IPS DF 6.9 (cell line): ENCODE measurements at regions not wholly inside any gene's neighbourhood (a gene's known extent, or its start where the extent isn't known, plus 50 kb on each side); places are given as distances from the start of the nearest gene placed in this dataset.
A peak's percentile ranks its signal among the peaks of the same experiment; 100 is the strongest.

Experiments used
- DNase-seq: peaks from one replicate; pipeline ENCODE4 v3.0.0-alpha.2; 2013; ENCODE audit warnings: low read depth, low spot score
- H3K27ac ChIP-seq: one replicate; pipeline ENCODE4 v1.5.1; 2013; ENCODE audit warnings: low read length, control low read depth
- H3K27me3 ChIP-seq: 2 replicates; pipeline ENCODE4 v1.6.1; 2013; ENCODE audit warnings: mild to moderate bottlenecking, low read length; ENCODE audit not compliant: control insufficient read depth, insufficient read depth
- H3K36me3 ChIP-seq: 2 replicates; pipeline ENCODE4 v1.6.1; 2013; ENCODE audit warnings: low read length; ENCODE audit not compliant: control insufficient read depth, insufficient read depth
- H3K4me1 ChIP-seq: 2 replicates; pipeline ENCODE4 v1.6.1; 2013; ENCODE audit warnings: low read length; ENCODE audit not compliant: control insufficient read depth, insufficient read depth
- H3K4me3 ChIP-seq: 2 replicates; pipeline ENCODE4 v1.5.1; 2013; ENCODE audit warnings: mild to moderate bottlenecking, low read length
- H3K9me3 ChIP-seq: 2 replicates; pipeline ENCODE4 v1.6.1; 2013; ENCODE audit warnings: low read length, inconsistent platforms; ENCODE audit not compliant: control insufficient read depth, insufficient read depth
- WGBS: extraction: QIAGEN DNeasy Blood & Tissue Kit; methylation state at CpG from one replicate; pipeline ENCODE4 v1.1.7; 2013; ENCODE audit warnings: mixed read lengths, missing lambda C conversion rate; ENCODE audit not compliant: insufficient read length, insufficient coverage; 5-methylcytosine and 5-hydroxymethylcytosine counted together

DNA sequence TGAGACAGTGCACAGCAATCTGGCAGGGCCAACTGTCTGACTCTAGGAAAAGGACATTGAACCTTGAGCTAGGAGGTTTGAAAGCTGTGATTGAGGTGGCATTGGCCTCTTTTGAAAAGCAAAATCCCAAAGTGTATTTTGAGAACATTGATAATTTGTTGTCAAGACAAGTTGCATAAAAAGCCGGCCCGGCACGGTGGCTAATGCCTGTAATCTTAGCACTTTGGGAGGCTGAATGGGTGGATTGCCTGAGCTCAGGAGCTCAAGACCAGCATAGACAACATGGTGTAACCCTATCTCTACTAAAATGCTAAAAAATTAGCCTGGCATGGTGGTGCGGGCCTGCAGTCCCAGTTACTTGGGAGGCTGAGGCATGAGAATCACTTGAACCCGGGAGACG is 331.6 kb downstream of the DUSP6 start:
- no peaks in the 10 kb centered on the region for H3K36me3 ChIP-seq
- no peaks in the 10 kb centered on the region for H3K9me3 ChIP-seq
- WGBS: no CpG with 5 or more reads among the region's 6 CpGs

DNA sequence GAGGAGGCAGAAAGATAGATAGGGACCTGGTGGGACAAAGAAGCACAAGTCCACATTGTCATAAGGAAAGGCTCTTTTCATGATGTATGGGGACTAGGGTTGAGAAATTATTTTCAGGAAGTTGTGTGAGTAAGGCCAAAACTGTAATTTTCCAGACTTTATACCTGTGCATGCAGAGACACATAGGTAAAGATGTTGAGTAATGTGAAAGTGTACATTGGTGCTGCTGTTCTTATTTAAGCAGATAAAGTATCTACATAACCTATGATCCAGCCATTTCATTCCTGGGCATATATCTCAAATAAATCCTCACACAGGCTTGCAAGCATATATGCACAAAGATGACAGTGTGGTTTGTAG is 332.2 kb downstream of the DUSP6 start:
- no peak for DNase-seq
- H3K4me3 ChIP-seq: no peak overlapping the region

More for the DNA sequence above, 331.6 kb downstream of the DUSP6 start:
- no peak for DNase-seq
- Histone ChIP-seq H3K4me1 (no peaks in the 10 kb centered on the region), H3K27me3 (no peaks in the 10 kb centered on the region), H3K27ac (no peak overlapping the region), H3K4me3 (no peak overlapping the region)

DNA sequence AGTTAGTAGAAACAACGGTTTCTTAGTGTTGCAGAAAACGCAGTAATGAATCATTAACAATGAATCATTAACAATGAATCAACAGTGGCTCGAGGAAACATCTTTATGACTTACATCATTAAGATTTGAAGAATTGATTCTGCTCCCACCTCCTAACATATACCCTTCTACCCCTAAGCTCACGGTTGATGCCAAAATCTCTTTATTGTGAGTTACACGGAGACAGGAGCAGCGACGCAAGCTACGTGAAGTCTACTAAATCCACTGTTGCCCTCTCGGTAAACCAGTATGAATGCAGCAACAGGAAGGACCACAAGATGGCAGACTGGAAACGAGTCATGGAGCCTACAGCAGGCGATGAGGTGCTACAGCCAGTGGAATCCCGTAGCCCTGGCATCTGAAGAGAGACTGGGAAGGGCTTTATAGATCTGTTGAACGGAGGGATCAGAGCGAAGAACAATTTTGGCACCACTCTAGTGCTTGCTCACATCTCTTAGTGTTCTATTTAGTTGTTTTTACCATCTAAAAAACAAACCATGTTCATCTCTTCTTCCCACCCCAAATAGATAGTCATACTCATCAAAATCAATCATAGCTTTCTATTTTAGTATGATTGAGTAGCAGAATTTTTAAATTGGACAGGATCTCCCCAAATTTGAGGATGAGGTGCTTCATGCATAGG is 332.7 kb downstream of the DUSP6 start:
- no CpG with 5 or more reads among the region's 14 CpGs for WGBS
- Histone ChIP-seq H3K27ac (no peak overlapping the region), H3K27me3 (no peaks in the 10 kb centered on the region), H3K9me3 (no peaks in the 10 kb centered on the region), H3K4me1 (no peaks in the 10 kb centered on the region), H3K36me3 (no peaks in the 10 kb centered on the region), H3K4me3 (no peak overlapping the region)
- peak; percentile 84 for DNase-seq

More for the DNA sequence above, 332.2 kb downstream of the DUSP6 start:
- Histone ChIP-seq H3K4me1 (no peaks in the 10 kb centered on the region), H3K27me3 (no peaks in the 10 kb centered on the region), H3K9me3 (no peaks in the 10 kb centered on the region), H3K27ac (no peak overlapping the region), H3K36me3 (no peaks in the 10 kb centered on the region)

DNA sequence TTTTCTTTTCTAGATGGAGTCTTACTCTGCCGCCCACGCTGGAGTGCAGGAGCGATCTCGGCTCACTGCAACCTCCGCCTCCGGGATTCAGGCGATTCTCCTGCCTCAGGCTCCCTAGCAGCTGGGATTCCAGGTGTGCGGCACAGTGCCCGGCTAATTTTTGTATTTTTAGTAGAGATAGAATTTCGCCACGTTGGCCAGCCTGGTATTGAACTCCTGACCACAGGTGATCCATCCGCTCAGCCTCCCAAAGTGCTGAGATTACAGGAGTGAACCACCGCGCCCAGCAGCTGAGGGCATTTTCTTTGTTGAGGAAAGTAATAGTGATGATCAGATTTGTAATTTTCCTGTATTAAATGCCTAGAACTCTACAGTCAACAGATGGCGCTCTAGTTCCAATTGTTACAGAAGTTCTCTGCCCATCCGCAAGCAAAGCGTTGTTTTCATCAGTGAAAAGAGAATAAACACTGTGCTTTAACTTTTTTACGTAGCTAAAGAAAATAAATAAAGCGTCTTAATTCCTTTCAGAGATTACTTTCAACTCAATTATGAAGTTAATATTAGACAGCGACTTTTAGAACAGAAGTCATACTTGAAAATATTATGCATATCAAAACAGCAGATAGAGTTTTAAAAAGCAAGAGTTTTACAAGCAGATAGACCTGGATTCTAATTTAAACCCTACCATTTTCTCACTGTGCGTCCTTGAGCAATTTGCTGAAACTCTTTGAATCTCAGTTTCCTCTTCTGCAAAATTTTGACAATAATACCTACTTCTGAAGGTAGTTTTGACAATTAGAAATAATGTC is 335.1 kb downstream of the DUSP6 start:
- Histone ChIP-seq H3K27me3 (no peaks in the 10 kb centered on the region), H3K4me1 (no peaks in the 10 kb centered on the region), H3K27ac (no peak overlapping the region), H3K9me3 (no peaks in the 10 kb centered on the region), H3K4me3 (peak overlapping the region; percentile 15; the same call in 1 of the 2 replicates), H3K36me3 (no peaks in the 10 kb centered on the region)
- peak; percentile 63 for DNase-seq
- no CpG with 5 or more reads among the region's 21 CpGs for WGBS

DNA sequence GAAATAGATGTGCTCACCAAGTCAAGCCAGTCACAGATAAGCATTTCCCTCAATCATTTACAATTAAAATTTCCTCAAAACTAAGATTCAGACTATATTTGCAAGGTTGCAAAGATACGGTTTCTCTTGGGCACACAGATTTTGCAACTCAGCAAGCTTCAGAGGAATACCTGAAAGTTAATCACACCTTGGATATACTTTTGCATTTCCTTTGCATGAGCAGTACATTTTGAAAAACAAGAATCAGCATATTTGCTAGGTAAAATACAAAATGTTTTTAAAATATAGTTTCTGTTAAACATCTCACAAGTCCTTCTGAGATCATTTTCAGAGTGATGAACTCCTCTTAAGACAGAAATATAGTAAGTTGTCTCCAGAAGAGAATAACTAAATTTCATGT is 336.9 kb downstream of the DUSP6 start:
- Histone ChIP-seq H3K27ac (no peak overlapping the region), H3K4me1 (no peaks in the 10 kb centered on the region), H3K9me3 (no peaks in the 10 kb centered on the region), H3K4me3 (no peak overlapping the region), H3K27me3 (no peaks in the 10 kb centered on the region), H3K36me3 (no peaks in the 10 kb centered on the region)
- no CpG with 5 or more reads among the region's 1 CpG for WGBS
- DNase-seq: no peak

DNA sequence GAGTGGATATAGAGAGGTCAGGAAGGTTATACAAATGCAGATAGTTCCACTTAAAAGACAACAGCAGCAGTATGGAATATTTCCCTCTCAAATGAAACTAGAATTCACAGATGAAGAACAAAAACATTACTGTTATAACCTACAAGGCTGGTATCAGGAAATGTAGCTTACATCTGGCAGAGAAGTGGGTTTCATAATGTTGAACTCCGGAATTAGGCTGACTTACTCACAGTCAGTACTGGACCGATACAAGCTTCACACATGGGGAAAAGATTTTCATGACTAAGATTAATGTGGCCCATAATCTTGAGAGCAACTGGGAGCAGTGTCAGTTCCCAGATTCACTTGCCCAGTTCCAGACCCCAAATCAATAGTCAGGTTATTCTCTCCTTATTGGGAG is 353.9 kb downstream of the DUSP6 start:
- no CpG with 5 or more reads among the region's 2 CpGs for WGBS
- DNase-seq: no peak
- Histone ChIP-seq H3K27me3 (no peaks in the 10 kb centered on the region), H3K4me1 (peaks cover 2% of the 10 kb centered on the region; the same call in 1 of the 2 replicates), H3K4me3 (no peak overlapping the region), H3K9me3 (no peaks in the 10 kb centered on the region), H3K27ac (no peak overlapping the region), H3K36me3 (no peaks in the 10 kb centered on the region)

DNA sequence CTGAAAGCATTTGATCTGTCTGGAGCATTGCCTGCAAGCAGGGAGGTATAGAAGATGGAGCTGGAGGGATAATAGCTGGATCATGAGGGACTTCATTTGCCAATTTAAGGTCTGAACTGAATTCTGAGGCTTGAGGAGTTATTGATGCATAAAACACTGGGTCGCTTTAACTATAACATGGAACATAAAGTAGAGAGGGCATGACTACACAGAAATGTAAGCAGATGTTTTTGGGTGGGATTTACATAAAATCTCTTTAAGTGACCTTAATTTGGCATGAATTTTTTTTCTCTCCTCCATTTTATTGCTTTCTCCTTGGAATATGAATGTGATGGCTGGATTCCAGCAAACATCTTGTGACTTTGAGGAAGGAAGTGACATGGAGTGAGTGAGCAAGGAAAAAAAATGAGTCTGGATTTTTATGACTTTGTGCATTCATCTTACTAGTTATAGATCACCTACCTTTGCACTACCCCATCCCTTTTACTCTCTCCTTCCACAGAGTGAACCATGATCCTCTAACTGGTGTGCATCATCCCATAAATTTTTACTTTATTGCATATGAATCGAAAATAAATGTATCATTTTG is 356.0 kb downstream of the DUSP6 start:
- DNase-seq: no peak
- no peaks in the 10 kb centered on the region for H3K27me3 ChIP-seq
- H3K27ac ChIP-seq: no peak overlapping the region
- H3K9me3 ChIP-seq: no peaks in the 10 kb centered on the region
- no peaks in the 10 kb centered on the region for H3K36me3 ChIP-seq
- H3K4me1 ChIP-seq: peaks cover 2% of the 10 kb centered on the region; the same call in 1 of the 2 replicates
- H3K4me3 ChIP-seq: no peak overlapping the region
- no CpG with 5 or more reads among the region's 2 CpGs for WGBS

DNA sequence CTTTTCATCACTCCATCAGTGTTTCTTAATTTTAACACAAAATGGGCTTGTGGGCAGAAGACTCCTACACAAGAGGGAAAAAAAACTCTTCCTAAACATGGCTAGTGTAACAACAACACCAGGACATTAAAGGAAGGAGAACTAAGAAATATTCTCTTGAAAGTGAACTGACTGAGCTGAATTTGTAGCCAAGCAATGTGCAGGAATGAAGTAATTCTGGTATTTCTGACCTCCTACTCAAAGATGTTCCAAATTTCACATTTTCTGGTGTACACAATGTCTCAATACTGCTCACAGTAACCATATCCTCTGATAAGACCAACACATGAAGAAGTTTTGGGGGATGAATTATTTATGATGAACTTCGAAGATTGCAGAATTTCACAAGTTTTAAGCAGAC is 357.3 kb downstream of the DUSP6 start:
- H3K4me1 ChIP-seq: peaks cover 2% of the 10 kb centered on the region; the same call in 1 of the 2 replicates
- H3K4me3 ChIP-seq: no peak overlapping the region
- no peak for DNase-seq
- no CpG with 5 or more reads among the region's 1 CpG for WGBS
- H3K9me3 ChIP-seq: no peaks in the 10 kb centered on the region
- H3K27ac ChIP-seq: no peak overlapping the region
- no peaks in the 10 kb centered on the region for H3K27me3 ChIP-seq
- H3K36me3 ChIP-seq: no peaks in the 10 kb centered on the region

DNA sequence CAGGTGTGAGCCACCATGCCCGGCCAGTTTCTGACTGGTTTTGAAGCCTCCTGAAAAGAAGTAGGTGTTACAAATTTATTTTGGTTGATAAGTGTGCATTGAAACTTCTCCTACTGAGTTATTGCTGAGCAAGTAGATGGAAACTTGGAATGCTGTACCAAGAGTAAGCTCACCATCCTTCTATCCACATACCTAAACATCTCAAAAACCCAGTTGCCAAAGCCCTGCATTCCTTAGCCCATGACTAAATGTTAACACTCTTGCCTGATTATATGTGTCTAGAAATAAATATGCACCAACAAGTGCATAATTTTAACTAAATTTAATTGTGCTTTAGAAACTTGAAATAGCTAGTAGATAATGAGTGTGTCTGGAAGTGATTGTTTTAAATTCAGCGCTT is 357.8 kb downstream of the DUSP6 start:
- H3K4me1 ChIP-seq: peaks cover 2% of the 10 kb centered on the region; the same call in 1 of the 2 replicates
- H3K4me3 ChIP-seq: no peak overlapping the region
- no peak for DNase-seq
- no peaks in the 10 kb centered on the region for H3K9me3 ChIP-seq
- H3K27me3 ChIP-seq: no peaks in the 10 kb centered on the region
- H3K36me3 ChIP-seq: no peaks in the 10 kb centered on the region
- WGBS: no CpG with 5 or more reads among the region's 2 CpGs
- no peak overlapping the region for H3K27ac ChIP-seq

DNA sequence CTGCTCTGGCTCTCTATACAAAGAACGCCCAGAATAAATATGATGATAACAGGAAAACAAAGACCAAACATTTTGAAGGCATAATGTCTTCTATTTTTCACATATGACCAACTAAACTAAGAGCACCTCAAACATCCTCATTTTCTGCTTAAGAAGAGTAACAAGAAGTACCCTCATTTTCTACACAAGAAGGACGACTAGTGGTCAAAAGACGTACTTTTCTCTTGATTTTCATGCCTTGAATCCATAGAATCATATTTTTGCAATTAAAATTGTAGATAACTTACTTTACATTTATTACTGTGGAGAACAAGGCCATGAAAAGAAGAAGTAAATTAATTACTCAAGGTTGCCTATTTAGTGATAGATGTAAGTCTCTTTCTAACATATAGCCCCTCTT is 358.6 kb downstream of the DUSP6 start:
- H3K27ac ChIP-seq: no peak overlapping the region
- no peaks in the 10 kb centered on the region for H3K9me3 ChIP-seq
- no peak overlapping the region for H3K4me3 ChIP-seq
- no peaks in the 10 kb centered on the region for H3K36me3 ChIP-seq
- peaks cover 2% of the 10 kb centered on the region; the same call in 1 of the 2 replicates for H3K4me1 ChIP-seq
- no peaks in the 10 kb centered on the region for H3K27me3 ChIP-seq
- no CpG with 5 or more reads among the region's 3 CpGs for WGBS
- peak; percentile 13 for DNase-seq
